Spleen (tissue), 11 donors: ENCODE measurements at regions not wholly inside any gene's neighbourhood (a gene's known extent, or its start where the extent isn't known, plus 50 kb on each side); places are given as distances from the start of the nearest gene placed in this dataset.
"Not testable (repeated sequence)": the region's sequence is repeated elsewhere in the genome, so short reads cannot be mapped to it uniquely, and the experiment has no call there.

Experiments
- DNase-seq: peaks from one replicate; pipeline ENCODE4 v3.0.0-alpha.2; 2020
- H3K27ac ChIP-seq, 8 donors: fragments of 200-600 bp; sonication (generic) in 7 of 8; 1 replicate in 4 of 8; 2 replicates in 4 of 8; pipeline versions ENCODE4 v1.5.0 to v1.8.0; 2016 to 2021; ENCODE audit warnings: inconsistent platforms in 4 of 8, mild to moderate bottlenecking in 4 of 8, moderate library complexity in 1 of 8
- H3K27me3 ChIP-seq, 7 donors: fragments of 200-600 bp; sonication (generic) in 6 of 7; replicated peaks in 1 of 7; 1 replicate in 4 of 7; 2 replicates in 3 of 7; pipeline versions ENCODE4 v1.5.0 to v1.8.0; 2016 to 2021; ENCODE audit warnings: inconsistent platforms in 3 of 7, mild to moderate bottlenecking in 1 of 7
- H3K36me3 ChIP-seq, 6 donors: fragments of 200-600 bp; sonication (generic) in 5 of 6; 1 replicate in 4 of 6; 2 replicates in 2 of 6; pipeline versions ENCODE4 v1.5.0 to v1.8.0; 2016 to 2021; ENCODE audit warnings: inconsistent platforms in 2 of 6
- H3K4me1 ChIP-seq, 6 donors: fragments of 200-600 bp; sonication (generic) in 5 of 6; 1 replicate in 3 of 6; 2 replicates in 3 of 6; pipeline versions ENCODE4 v1.5.0 to v1.8.0; 2016 to 2021; ENCODE audit warnings: inconsistent platforms in 3 of 6
- H3K4me3 ChIP-seq, 8 donors: fragments of 200-600 bp; sonication (generic) in 7 of 8; 1 replicate in 4 of 8; 2 replicates in 4 of 8; pipeline versions ENCODE4 v1.5.0 to v1.8.0; 2016 to 2021; ENCODE audit warnings: inconsistent platforms in 4 of 8, mild to moderate bottlenecking in 4 of 8, moderate library complexity in 2 of 8
- H3K9me3 ChIP-seq, 8 donors: fragments of 200-600 bp; sonication (generic) in 7 of 8; 1 replicate in 4 of 8; 2 replicates in 4 of 8; pipeline versions ENCODE4 v1.5.0 to v1.8.0; 2016 to 2021; ENCODE audit warnings: inconsistent platforms in 4 of 8
- CTCF ChIP-seq, 11 experiments: fragments of 200-600 bp in 7 of 11; fragments of 450-650 bp in 4 of 11; sonication (generic) in 4 of 11; IDR thresholded peaks in 8 of 11; conservative IDR thresholded peaks in 3 of 11; 1 replicate in 7 of 11; 2 replicates in 4 of 11; pipeline versions ENCODE4 v1.4.0 to v1.8.0; 2016 to 2021; ENCODE audit warnings: antibody characterized with exemption in 11 of 11, inconsistent platforms in 4 of 11, mild to moderate bottlenecking in 1 of 11
- POLR2A ChIP-seq, 3 donors: fragments of 450-650 bp; IDR thresholded peaks; one replicate each; pipeline ENCODE4 v1.5.1; 2017; ENCODE audit warnings: antibody characterized with exemption in 3 of 3, mild to moderate bottlenecking in 1 of 3
- POLR2AphosphoS5 ChIP-seq, 3 donors: sonication (generic); formaldehyde crosslinking; IDR thresholded peaks; one replicate each; pipeline ENCODE4 v1.5.1; 2017; ENCODE audit warnings: antibody characterized with exemption in 3 of 3
- WGBS, 5 donors: extraction: QIAGEN DNeasy Blood & Tissue Kit in 3 of 5; methylation state at CpG; one replicate each; pipeline versions ENCODE4 v1.1.5 to v1.1.7; 2013 to 2018; 5-methylcytosine and 5-hydroxymethylcytosine counted together
- intact Hi-C: fragments of 100-400 bp; cut with DNase I; formaldehyde crosslinking; loops from one replicate; pipeline ENCODE4 v1.15.0; 2023; ENCODE audit warnings: low total_unique reads
- donor health status: healthy with polysubstance abuse.
- donor health status: DM: no; HTN: no; CAD: no; lungs with moderate emphysema.
- donor health status: DM: no; HTN: no; CAD: no.
- donor health status: Bipolar disorder and iron deficiency.
- donor health status: healthy.
- donor health status: DM: no; HTN: no; CAD: no.
- donor health status: DM: yes; HTN: yes; CAD: no.

GRCh38 chr11:25483915-25484635, 847.9 kb upstream of the ANO3 start:
- no peak for DNase-seq
- intact Hi-C loops: no loop called here
- Histone ChIP-seq H3K4me3 (no peak overlapping the region), H3K27ac (no peak overlapping the region), H3K27me3 (no peaks in the 10 kb centered on the region), H3K9me3 (no peaks in the 10 kb centered on the region), H3K4me1 (no peaks in the 10 kb centered on the region), H3K36me3 (no peaks in the 10 kb centered on the region)
- 72 to 88% (median 78%) methylated on average over 5 of the region's 5 CpGs for WGBS, 5 donors
- TF ChIP-seq POLR2AphosphoS5 (IDR thresholded peaks at IDR 0.05): no peak
- no peak for TF ChIP-seq POLR2A (IDR thresholded peaks at IDR 0.05)
- no peak for TF ChIP-seq CTCF (IDR thresholded peaks at IDR 0.05 in 8 of 11, conservative IDR thresholded peaks at IDR 0.05 in 3 of 11)

- DNase-seq: no peak
- intact Hi-C loops: no loop called here
- Histone ChIP-seq H3K36me3 (no peaks in the 10 kb centered on the region), H3K4me3 (no peak overlapping the region), H3K9me3 (no peaks in the 10 kb centered on the region), H3K27ac (no peak overlapping the region), H3K27me3 (no peaks in the 10 kb centered on the region), H3K4me1 (no peaks in the 10 kb centered on the region)
- 9 to 16% (median 11%) methylated on average over 2 of the region's 2 CpGs for WGBS, 5 donors
- TF ChIP-seq POLR2AphosphoS5 (IDR thresholded peaks at IDR 0.05) (no peak), POLR2A (IDR thresholded peaks at IDR 0.05) (no peak), CTCF (IDR thresholded peaks at IDR 0.05 in 8 of 11, conservative IDR thresholded peaks at IDR 0.05 in 3 of 11) (no peak)
These were observed 846.6 kb upstream of the ANO3 start for GRCh38 chr11:25485315-25485714.

GRCh38 chr11:25486338-25486737, 845.6 kb upstream of the ANO3 start:
- DNase-seq, H3K36me3 ChIP-seq, intact Hi-C loops, H3K9me3 ChIP-seq, H3K27ac ChIP-seq, H3K4me1 ChIP-seq, H3K27me3 ChIP-seq, H3K4me3 ChIP-seq: not testable (repeated sequence)
- 72 to 79% (median 75%) methylated on average over 8 of the region's 8 CpGs for WGBS, 5 donors

- intact Hi-C loops, H3K4me1 ChIP-seq, H3K27me3 ChIP-seq, H3K4me3 ChIP-seq, H3K27ac ChIP-seq, H3K9me3 ChIP-seq, DNase-seq, H3K36me3 ChIP-seq: not testable (repeated sequence)
- WGBS, 5 donors: 67 to 77% (median 75%) methylated on average over 4 of the region's 5 CpGs
These were observed 843.8 kb upstream of the ANO3 start for GRCh38 chr11:25488176-25488575.

- intact Hi-C loops, H3K27ac ChIP-seq, H3K27me3 ChIP-seq, H3K9me3 ChIP-seq, H3K36me3 ChIP-seq, H3K4me3 ChIP-seq, H3K4me1 ChIP-seq, DNase-seq: not testable (repeated sequence)
- WGBS, 5 donors: 56 to 70% (median 69%) methylated on average over 6 to 7 of the region's 7 CpGs
These were observed 830.5 kb upstream of the ANO3 start for GRCh38 chr11:25501426-25501825.

- intact Hi-C loops: no loop called here
- H3K27ac ChIP-seq: no peak overlapping the region
- no peak for TF ChIP-seq POLR2A (IDR thresholded peaks at IDR 0.05)
- TF ChIP-seq POLR2AphosphoS5 (IDR thresholded peaks at IDR 0.05): no peak
- no peak for TF ChIP-seq CTCF (IDR thresholded peaks at IDR 0.05 in 8 of 11, conservative IDR thresholded peaks at IDR 0.05 in 3 of 11)
- H3K27me3 ChIP-seq: no peaks in the 10 kb centered on the region
- no peaks in the 10 kb centered on the region for H3K36me3 ChIP-seq
- 88 to 92% (median 91%) methylated on average over 13 of the region's 13 CpGs for WGBS, 5 donors
- H3K4me3 ChIP-seq: no peak overlapping the region
- peaks cover 0 to 19% (median 11%) of the 10 kb centered on the region in 8 donors for H3K9me3 ChIP-seq
- no peaks in the 10 kb centered on the region for H3K4me1 ChIP-seq
- DNase-seq: no peak
These were observed 816.4 kb upstream of the ANO3 start for GRCh38 chr11:25515576-25515975.
